Endometrium (tissue), 2 donors: ENCODE measurements at regions not wholly inside any gene's neighbourhood (a gene's known extent, or its start where the extent isn't known, plus 50 kb on each side); places are given as distances from the start of the nearest gene placed in this dataset.

ENCODE experiments used
- FAIRE-seq: peaks from 2 replicates; lab custom pipeline; 2012; peaks lifted over from hg19 to GRCh38; lab: Jason Lieb, UNC
- donor health status: control.
- donor health status: control.

- no peak for FAIRE-seq
Observed at GRCh38 chr14:44151130-44151820, 355.8 kb downstream of the FSCB start.

GRCh38 chr14:44149597-44149996, 357.5 kb downstream of the FSCB start:
- no peak for FAIRE-seq

- FAIRE-seq, result no peak
Observed at GRCh38 chr14:44142006-44142405, 365.1 kb downstream of the FSCB start.

- no peak for FAIRE-seq
Observed at GRCh38 chr14:44135972-44136371, 371.1 kb downstream of the FSCB start.

GRCh38 chr14:44131861-44132260, 375.2 kb downstream of the FSCB start:
- no peak for FAIRE-seq

- FAIRE-seq, result no peak
Observed at GRCh38 chr14:44113769-44114730, 393.0 kb downstream of the FSCB start.

- FAIRE-seq, result no peak
Observed at GRCh38 chr14:44112774-44113460, 394.2 kb downstream of the FSCB start.

GRCh38 chr14:44109036-44109435, 398.0 kb downstream of the FSCB start:
- no peak for FAIRE-seq

GRCh38 chr14:44108601-44109000, 398.5 kb downstream of the FSCB start:
- no peak for FAIRE-seq

- no peak for FAIRE-seq
Observed at GRCh38 chr14:44107156-44107555, 399.9 kb downstream of the FSCB start.

GRCh38 chr14:44099743-44100488, 407.2 kb downstream of the FSCB start:
- no peak for FAIRE-seq

GRCh38 chr14:44081146-44081545, 425.9 kb downstream of the FSCB start:
- FAIRE-seq, result no peak

- FAIRE-seq, result no peak
Observed at GRCh38 chr14:44070046-44070445, 437.0 kb downstream of the FSCB start.

GRCh38 chr14:44053422-44053821, 453.7 kb downstream of the FSCB start:
- no peak for FAIRE-seq

GRCh38 chr14:44041700-44042099, 465.4 kb downstream of the FSCB start:
- FAIRE-seq, result no peak

- FAIRE-seq, result no peak
Observed at GRCh38 chr14:44040561-44040960, 466.5 kb downstream of the FSCB start.

- no peak for FAIRE-seq
Observed at GRCh38 chr14:44036248-44036647, 470.8 kb downstream of the FSCB start.

- peak; percentile 39 for FAIRE-seq
Observed at GRCh38 chr14:44035707-44036106, 471.4 kb downstream of the FSCB start.

- no peak for FAIRE-seq
Observed at GRCh38 chr14:44030831-44031383, 476.2 kb downstream of the FSCB start.

GRCh38 chr14:44029933-44030332, 477.1 kb downstream of the FSCB start:
- FAIRE-seq, result no peak

- FAIRE-seq, result no peak
Observed at GRCh38 chr14:44027397-44027796, 479.7 kb downstream of the FSCB start.

GRCh38 chr14:44010595-44010994, 496.5 kb downstream of the FSCB start:
- FAIRE-seq, result no peak
